Endothelial cell of umbilical vein (primary cell): ENCODE measurements at regions not wholly inside any gene's neighbourhood (a gene's known extent, or its start where the extent isn't known, plus 50 kb on each side); places are given as distances from the start of the nearest gene placed in this dataset.

ENCODE experiments used
- BruUV-seq: library from RNA; stranded (reverse); fragments of 400-500 nt; replicated peaks from 2 replicates; lab custom pipeline; 2021; lab: Mats Ljungman, UMichigan
- CTCF ChIA-PET: fragments of 300-600, 350-600 bp; sonication (Branson Sonifier 250); formaldehyde crosslinking; loops from one replicate; lab custom pipeline; 2021; ENCODE audit warnings: antibody characterized with exemption, inconsistent platforms; lab: Charles Lee
- POLR2A ChIA-PET: fragments of 300-600, 350-600 bp; sonication (Branson Sonifier 250); formaldehyde crosslinking; loops from one replicate; lab custom pipeline; 2021; ENCODE audit warnings: antibody characterized with exemption, inconsistent platforms; lab: Charles Lee
- DNase-seq: peaks from one replicate; pipeline ENCODE4 v3.0.0-alpha.2; 2011; ENCODE audit warnings: low read depth, low spot score
- FAIRE-seq: peaks from 2 replicates; lab custom pipeline; 2011; peaks lifted over from hg19 to GRCh38; lab: Jason Lieb, UNC
- H2AFZ ChIP-seq: 2 replicates; pipeline ENCODE4 v1.6.0; 2012; ENCODE audit warnings: low read depth, low read length, control low read depth, inconsistent platforms
- H3K27ac ChIP-seq: 2 replicates; pipeline ENCODE4 v1.5.1; 2011; ENCODE audit warnings: low read depth, mild to moderate bottlenecking, control low read depth, low read length, moderate library complexity; ENCODE audit not compliant: insufficient read depth
- H3K27me3 ChIP-seq, 2 experiments: 2 replicates each; pipeline versions ENCODE4 v1.6.0 to v1.6.1; 2011; ENCODE audit warnings: low read length in 2 of 2, mixed read lengths in 1 of 2; ENCODE audit not compliant: control insufficient read depth in 2 of 2, insufficient read depth in 2 of 2
- H3K36me3 ChIP-seq, 2 experiments: 2 replicates in 1 of 2; 3 replicates in 1 of 2; pipeline ENCODE4 v1.5.1; 2011; ENCODE audit warnings: low read length in 2 of 2, mild to moderate bottlenecking in 1 of 2, moderate library complexity in 1 of 2; ENCODE audit not compliant: control insufficient read depth in 2 of 2, insufficient read depth in 2 of 2; ENCODE audit errors: extremely low read depth in 1 of 2
- H3K4me1 ChIP-seq: 3 replicates; pipeline ENCODE4 v1.5.1; 2011; ENCODE audit warnings: mild to moderate bottlenecking, low read length; ENCODE audit not compliant: control insufficient read depth, insufficient read depth; ENCODE audit errors: extremely low read depth
- H3K4me2 ChIP-seq: 2 replicates; pipeline ENCODE4 v1.6.1; 2011; ENCODE audit warnings: low read length, control low read depth, mixed read lengths; ENCODE audit not compliant: insufficient read depth
- H3K4me3 ChIP-seq, 3 experiments: fragments of 200-600 bp in 1 of 3; sonication (generic), shearing (Covaris generic) in 1 of 3; replicated peaks in 1 of 3; 2 replicates each; pipeline ENCODE4 v1.5.1; 2011 to 2016; ENCODE audit warnings: control low read depth in 3 of 3, low read length in 3 of 3, mild to moderate bottlenecking in 2 of 3, inconsistent platforms in 1 of 3, low read depth in 1 of 3, moderate library complexity in 1 of 3; ENCODE audit not compliant: insufficient read depth in 1 of 3
- H3K79me2 ChIP-seq: 2 replicates; pipeline ENCODE4 v1.6.0; 2012; ENCODE audit warnings: low read length, inconsistent platforms; ENCODE audit not compliant: control insufficient read depth, insufficient read depth
- H3K9ac ChIP-seq: replicated peaks from 2 replicates; pipeline ENCODE3; 2011; ENCODE audit warnings: low read length, control low read depth; ENCODE audit not compliant: insufficient read depth; ENCODE audit errors: extremely low read depth
- H3K9me1 ChIP-seq: replicated peaks from 3 replicates; pipeline ENCODE4 v1.6.0; 2011; ENCODE audit warnings: mild to moderate bottlenecking, low read length; ENCODE audit not compliant: control insufficient read depth, insufficient read depth; ENCODE audit errors: extremely low read depth
- H3K9me3 ChIP-seq: replicated peaks from 2 replicates; pipeline ENCODE4 v1.5.1; 2012; ENCODE audit warnings: low read length, inconsistent platforms; ENCODE audit not compliant: control insufficient read depth, insufficient read depth
- H4K20me1 ChIP-seq: replicated peaks from 2 replicates; pipeline ENCODE3; 2011; ENCODE audit warnings: mild to moderate bottlenecking, low read length; ENCODE audit not compliant: control insufficient read depth, insufficient read depth; ENCODE audit errors: extremely low read depth
- CTCF ChIP-seq, 2 donors: IDR thresholded peaks; 1 replicate in 1 of 2; 2 replicates in 1 of 2; pipeline ENCODE4 v1.5.1; 2011; ENCODE audit warnings: low read length in 2 of 2, mild to moderate bottlenecking in 2 of 2, moderate library complexity in 2 of 2, control low read depth in 1 of 2, inconsistent platforms in 1 of 2, low read depth in 1 of 2; ENCODE audit not compliant: insufficient read depth in 1 of 2; ENCODE audit errors: extremely low read depth in 1 of 2
- EZH2 ChIP-seq: IDR thresholded peaks from 2 replicates; pipeline ENCODE4 v1.6.1; 2012; ENCODE audit warnings: borderline replicate concordance, low read depth, mild to moderate bottlenecking, moderate library complexity, low read length, inconsistent platforms; ENCODE audit not compliant: severe bottlenecking
- FOS ChIP-seq: IDR thresholded peaks from 2 replicates; pipeline ENCODE4 v1.6.1; 2011; ENCODE audit warnings: mild to moderate bottlenecking, low read length, moderate library complexity, borderline replicate concordance; ENCODE audit not compliant: insufficient read depth
- GATA2 ChIP-seq: IDR thresholded peaks from 2 replicates; pipeline ENCODE4 v1.7.0; 2011; ENCODE audit warnings: low read depth, mild to moderate bottlenecking, moderate library complexity, mixed read lengths, low read length; ENCODE audit not compliant: insufficient read length, insufficient read depth
- JUN ChIP-seq: IDR thresholded peaks from 2 replicates; pipeline ENCODE4 v1.6.1; 2011; ENCODE audit warnings: borderline replicate concordance, low read depth; ENCODE audit not compliant: insufficient read length, insufficient read depth
- MAX ChIP-seq: IDR thresholded peaks from 2 replicates; pipeline ENCODE4 v1.6.1; 2011; ENCODE audit not compliant: insufficient read depth, insufficient read length
- MYC ChIP-seq: IDR thresholded peaks from one replicate; pipeline ENCODE4 v1.6.1; 2011; ENCODE audit warnings: mild to moderate bottlenecking, low read depth, low read length
- POLR2A ChIP-seq: IDR thresholded peaks from 2 replicates; pipeline ENCODE4 v1.6.1; 2012; ENCODE audit warnings: low read depth, mild to moderate bottlenecking, control low read depth, low read length
- POLR2AphosphoS5 ChIP-seq: IDR thresholded peaks from 2 replicates; pipeline ENCODE4 v1.6.1; 2012; ENCODE audit warnings: low read depth, mild to moderate bottlenecking, control low read depth, low read length, moderate library complexity; ENCODE audit not compliant: insufficient read depth
- dilution Hi-C: fragments of 300-500 bp; cut with MboI; formaldehyde crosslinking; loops from one replicate; pipeline ENCODE4 v1.15.0; 2019; ENCODE audit warnings: low sequenced_read_pairs; ENCODE audit not compliant: extremely low pct_ligation_motif_present
- intact Hi-C: fragments of 100-400 bp; cut with micrococcal nuclease; formaldehyde crosslinking; loops from one replicate; pipeline ENCODE4 v1.10.0; 2022

- Histone ChIP-seq H3K4me2 (peak overlapping the region; percentile 59), H3K9me1 (no peaks in the 10 kb centered on the region), H2AFZ (no peak overlapping the region), H3K4me1 (peaks cover 41% of the 10 kb centered on the region), H3K9me3 (no peaks in the 10 kb centered on the region), H3K79me2 (peaks cover 3% of the 10 kb centered on the region), H3K4me3 (no peak overlapping the region), H3K27ac (peak overlapping the region; percentile 90), H3K9ac (peak overlapping the region; percentile 68), H3K27me3 (no peaks in the 10 kb centered on the region), H3K36me3 (peaks cover 0 to 3% of the 10 kb centered on the region in 2 experiments), H4K20me1 (no peaks in the 10 kb centered on the region)
- ChIA-PET POLR2A (interaction anchor here (0.6 to 1.8 kb wide), 7 partner anchors 9 to 950 kb away, joined by 3 to 23 read pairs (median 6); partner anchors contain the start of gene NR2F2), CTCF (interaction anchor here (0.5 to 1.6 kb wide), 13 partner anchors 9 to 1692 kb away, joined by 3 to 16 read pairs (median 3); no protein-coding TSS in a partner anchor)
- intact Hi-C loops, result loop anchor here (1.0 to 5.0 kb wide), 3 partner anchors 48 to 1257 kb away; no protein-coding TSS in a partner anchor
- TSS peak; percentile 81 for BruUV-seq
- dilution Hi-C loops, result no loop called here
- FAIRE-seq (no peak), DNase-seq (no peak)
- no peak for TF ChIP-seq POLR2A
- no peak for TF ChIP-seq MYC
- no peak for TF ChIP-seq GATA2
- TF ChIP-seq FOS, result no peak
- no peak for TF ChIP-seq JUN
- TF ChIP-seq CTCF (IDR thresholded peaks at IDR 0.05; ENCODE audit: extremely low read depth in 1 of 2, insufficient read depth in 1 of 2, low read depth in 1 of 2, low read length in 2 of 2), result no peak
- no peak for TF ChIP-seq MAX
- TF ChIP-seq EZH2, result no peak
- TF ChIP-seq POLR2AphosphoS5, result no peak
Measured at GRCh38 chr15:96274087-96274440, 56.4 kb upstream of the NR2F2 start.
